SK-N-MC (cell line): ENCODE measurements at regions not wholly inside any gene's neighbourhood (a gene's known extent, or its start where the extent isn't known, plus 50 kb on each side); places are given as distances from the start of the nearest gene placed in this dataset.

ENCODE experiments used
- DNase-seq: peaks from one replicate; pipeline ENCODE4 v3.0.0-alpha.2; 2011; ENCODE audit warnings: low read depth, low spot score
- H3K27ac ChIP-seq: fragments of 200-600 bp; sonication (generic); 2 replicates; pipeline ENCODE4 v1.5.1; 2016; ENCODE audit warnings: mixed run types
- H3K36me3 ChIP-seq: fragments of 200-600 bp; sonication (generic); 2 replicates; pipeline ENCODE4 v1.6.1; 2017; ENCODE audit warnings: antibody characterized with exemption, low read length, mixed read lengths; ENCODE audit not compliant: insufficient read depth
- H3K4me3 ChIP-seq: fragments of 200-600 bp; sonication (generic); 2 replicates; pipeline ENCODE4 v1.5.1; 2016
- H3K9ac ChIP-seq: fragments of 200-600 bp; sonication (generic); 2 replicates; pipeline ENCODE4 v1.8.0; 2017; ENCODE audit warnings: mixed run types, mixed read lengths; ENCODE audit not compliant: insufficient read length
- H3K9me3 ChIP-seq: fragments of 200-600 bp; sonication (generic); 2 replicates; pipeline ENCODE4 v1.6.1; 2017; ENCODE audit warnings: low read depth, mild to moderate bottlenecking, antibody characterized with exemption, low read length, moderate library complexity, mixed read lengths
- EZH2 ChIP-seq: fragments of 200-600 bp; sonication (generic); IDR thresholded peaks from one replicate; pipeline ENCODE4 v1.6.1; 2017; ENCODE audit warnings: antibody characterized with exemption
- FOXP2 ChIP-seq: optimal IDR thresholded peaks from 2 replicates; pipeline ENCODE3; 2011; ENCODE audit warnings: mild to moderate bottlenecking, moderate library complexity; ENCODE audit not compliant: insufficient read depth; ENCODE audit errors: extremely low read length, control extremely low read depth
- POLR2AphosphoS5 ChIP-seq: IDR thresholded peaks from 2 replicates; pipeline ENCODE4 v1.6.1; 2012; ENCODE audit warnings: mild to moderate bottlenecking, low read depth, low read length, borderline replicate concordance

DNA sequence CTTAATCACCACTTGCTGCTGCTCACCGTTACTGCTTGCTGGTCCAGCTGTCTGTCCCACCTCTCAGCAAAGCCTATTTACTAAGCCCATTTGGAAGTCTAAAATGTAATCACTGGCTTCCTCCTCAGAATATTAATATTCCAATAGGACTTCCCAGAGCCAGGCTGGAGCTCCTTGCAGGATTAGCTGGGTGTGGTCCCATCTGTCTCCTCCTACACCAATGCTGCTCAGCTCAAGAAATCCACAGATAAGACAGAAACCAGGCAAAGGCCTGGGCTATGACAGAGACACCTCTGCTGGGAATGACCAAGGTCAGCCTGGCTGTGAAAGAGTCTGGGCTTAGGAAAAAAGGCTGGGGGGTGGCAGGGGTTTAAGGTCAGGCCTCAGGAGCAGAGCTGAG lies 317.8 kb downstream of the BUD13 start:
- DNase-seq = no peak
- no peaks in the 10 kb centered on the region for H3K9me3 ChIP-seq
- TF ChIP-seq EZH2 (no peak), POLR2AphosphoS5 (no peak), FOXP2 (no peak)
- no peaks in the 10 kb centered on the region for H3K36me3 ChIP-seq
- H3K4me3 ChIP-seq = no peak overlapping the region
- H3K9ac ChIP-seq = no peak overlapping the region
- H3K27ac ChIP-seq = no peak overlapping the region

- H3K36me3 ChIP-seq = no peaks in the 10 kb centered on the region
- no peak overlapping the region for H3K4me3 ChIP-seq
- no peak for DNase-seq
- H3K27ac ChIP-seq = no peak overlapping the region
- TF ChIP-seq POLR2AphosphoS5 (no peak), FOXP2 (no peak), EZH2 (no peak)
- H3K9me3 ChIP-seq = no peaks in the 10 kb centered on the region
- H3K9ac ChIP-seq = no peak overlapping the region
Measured at GRCh38 chr11:116454020-116454645, 318.7 kb downstream of the BUD13 start.

GRCh38 chr11:116452461-116452860 lies 320.3 kb downstream of the BUD13 start:
- no peak for TF ChIP-seq FOXP2
- no peak for TF ChIP-seq EZH2
- no peak for TF ChIP-seq POLR2AphosphoS5
- no peaks in the 10 kb centered on the region for H3K36me3 ChIP-seq
- no peak overlapping the region for H3K4me3 ChIP-seq
- H3K27ac ChIP-seq = no peak overlapping the region
- no peak overlapping the region for H3K9ac ChIP-seq
- no peaks in the 10 kb centered on the region for H3K9me3 ChIP-seq
- DNase-seq = no peak

- DNase-seq = no peak
Measured at GRCh38 chr11:116449522-116449921, 323.3 kb downstream of the BUD13 start.

DNA sequence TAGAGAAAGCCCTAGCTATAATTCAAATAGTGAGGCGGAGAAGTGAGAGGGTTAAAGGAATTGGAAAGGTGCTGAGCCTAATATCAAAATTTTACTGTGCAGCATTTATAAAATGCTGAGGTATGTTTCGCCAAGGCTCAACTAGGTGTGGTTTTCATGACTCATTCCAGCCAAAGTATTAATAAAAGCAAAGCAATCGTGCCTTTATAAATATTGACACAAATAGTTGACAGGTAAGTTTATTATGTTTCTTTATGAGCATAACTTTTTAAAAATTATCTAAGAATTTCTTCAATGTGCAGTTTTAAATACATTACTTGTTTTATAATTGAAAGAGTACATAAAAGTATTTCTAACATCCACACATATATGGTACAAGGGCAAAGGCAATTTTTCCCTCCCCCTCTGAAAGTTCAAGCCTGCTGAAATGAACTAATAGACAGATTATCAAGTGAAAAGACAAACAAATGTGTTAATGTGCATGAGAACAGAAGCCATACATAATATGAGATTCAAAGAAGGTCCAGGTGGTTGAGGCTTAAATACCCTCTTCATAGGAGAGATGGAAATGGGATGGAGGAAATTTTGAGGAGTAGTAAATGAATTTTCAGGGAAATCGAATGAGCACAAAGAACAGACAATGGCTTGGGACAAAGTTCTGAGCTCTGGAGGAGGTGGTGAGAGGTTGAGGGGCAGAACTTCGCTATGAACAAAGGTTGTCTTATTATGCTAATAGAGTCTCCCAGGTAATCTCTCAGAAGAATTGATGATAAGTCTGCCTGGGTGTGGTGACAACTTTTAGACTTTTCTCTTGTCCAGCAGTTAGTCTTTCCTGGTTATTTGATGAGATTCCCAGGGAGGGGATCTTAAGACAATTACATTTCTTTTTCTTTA lies 326.5 kb downstream of the BUD13 start:
- Histone ChIP-seq H3K36me3 (no peaks in the 10 kb centered on the region), H3K9me3 (no peaks in the 10 kb centered on the region), H3K9ac (no peak overlapping the region), H3K4me3 (no peak overlapping the region), H3K27ac (no peak overlapping the region)
- no peak for DNase-seq
- TF ChIP-seq FOXP2 (no peak), POLR2AphosphoS5 (no peak), EZH2 (no peak)

More at GRCh38 chr11:116449522-116449921, 323.3 kb downstream of the BUD13 start:
- H3K9me3 ChIP-seq = no peaks in the 10 kb centered on the region
- H3K36me3 ChIP-seq = no peaks in the 10 kb centered on the region
- H3K27ac ChIP-seq = no peak overlapping the region
- no peak overlapping the region for H3K9ac ChIP-seq
- no peak overlapping the region for H3K4me3 ChIP-seq
- TF ChIP-seq EZH2 (no peak), FOXP2 (no peak), POLR2AphosphoS5 (no peak)

DNA sequence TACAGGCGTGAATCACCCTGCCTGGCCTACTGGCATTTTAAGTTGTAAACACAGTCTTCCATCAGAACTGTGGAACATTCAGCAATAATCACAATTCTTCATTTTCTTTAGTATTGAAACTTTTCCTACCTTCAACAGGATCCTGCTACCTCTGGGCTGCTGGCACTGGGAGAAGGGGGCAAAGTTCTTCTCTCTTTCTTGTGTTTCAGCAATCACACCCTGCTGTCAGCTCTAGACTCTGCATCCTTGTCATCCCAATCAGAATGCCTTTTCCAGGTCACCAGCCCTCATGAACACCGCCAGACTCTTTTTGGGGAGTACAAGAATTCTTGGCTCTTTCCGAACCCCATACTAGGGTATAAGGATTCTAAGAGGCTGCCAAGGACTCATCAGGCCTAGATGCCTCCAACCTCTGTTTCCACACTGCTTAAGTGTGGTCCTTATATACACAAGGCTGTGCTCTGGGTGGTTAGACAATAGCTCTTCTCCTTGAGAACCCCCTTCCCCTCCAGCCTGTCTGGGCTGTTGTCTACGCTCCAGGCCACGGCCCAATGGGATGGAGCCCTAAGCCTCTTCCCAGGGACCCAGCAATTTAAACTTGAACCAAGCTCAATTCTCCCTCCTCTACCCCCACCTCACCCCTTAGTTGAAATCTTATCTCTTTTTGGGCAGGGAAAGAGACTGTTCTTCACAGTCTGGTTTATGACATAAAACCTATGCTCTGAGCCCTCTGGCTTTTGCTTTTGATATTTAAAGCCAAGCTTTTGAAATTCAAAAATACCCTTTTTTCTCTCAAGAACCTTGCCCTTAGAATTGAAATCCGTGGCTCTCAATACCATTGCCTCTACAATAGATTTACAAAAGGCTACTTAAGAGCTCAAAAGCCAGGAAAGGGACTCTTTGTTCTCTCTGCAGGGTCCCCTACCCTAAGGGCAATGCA lies 327.4 kb downstream of the BUD13 start:
- no peak overlapping the region for H3K9ac ChIP-seq
- DNase-seq = no peak
- no peaks in the 10 kb centered on the region for H3K9me3 ChIP-seq
- TF ChIP-seq EZH2 (no peak), FOXP2 (no peak), POLR2AphosphoS5 (no peak)
- no peak overlapping the region for H3K4me3 ChIP-seq
- no peaks in the 10 kb centered on the region for H3K36me3 ChIP-seq
- no peak overlapping the region for H3K27ac ChIP-seq

- no peak for TF ChIP-seq POLR2AphosphoS5
- no peak for TF ChIP-seq EZH2
- no peak for TF ChIP-seq FOXP2
- Histone ChIP-seq H3K4me3 (no peak overlapping the region), H3K36me3 (no peaks in the 10 kb centered on the region), H3K9me3 (no peaks in the 10 kb centered on the region), H3K27ac (no peak overlapping the region), H3K9ac (no peak overlapping the region)
- no peak for DNase-seq
Measured at GRCh38 chr11:116442238-116442752, 330.5 kb downstream of the BUD13 start.

DNA sequence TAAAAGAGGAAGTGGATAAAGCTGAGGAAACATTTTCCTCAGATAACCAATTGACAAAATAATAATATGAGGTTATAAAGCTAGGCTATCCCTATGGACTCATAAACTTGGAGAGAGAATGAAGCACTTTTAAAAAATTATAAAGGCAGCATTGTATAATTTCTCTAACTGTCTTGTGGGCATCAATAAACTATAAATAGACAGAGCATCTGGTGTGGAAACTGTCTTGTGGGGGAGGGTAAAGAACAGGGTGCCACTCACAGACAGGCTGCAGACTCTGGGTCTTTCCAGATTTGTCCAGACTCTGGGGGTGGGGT lies 333.5 kb downstream of the BUD13 start:
- H3K36me3 ChIP-seq = no peaks in the 10 kb centered on the region
- TF ChIP-seq EZH2 = no peak
- no peak for TF ChIP-seq POLR2AphosphoS5
- no peak for TF ChIP-seq FOXP2
- H3K27ac ChIP-seq = no peak overlapping the region
- H3K9ac ChIP-seq = no peak overlapping the region
- no peak for DNase-seq
- H3K4me3 ChIP-seq = no peak overlapping the region
- no peaks in the 10 kb centered on the region for H3K9me3 ChIP-seq
